Uterus (tissue), 2 donors: ENCODE measurements at regions not wholly inside any gene's neighbourhood (a gene's known extent, or its start where the extent isn't known, plus 50 kb on each side); places are given as distances from the start of the nearest gene placed in this dataset.

Experiments used
- POLR2A ChIP-seq, 2 donors: fragments of 450-650 bp; IDR thresholded peaks; one replicate each; pipeline ENCODE4 v1.6.1; 2016; ENCODE audit warnings: antibody characterized with exemption in 2 of 2, mild to moderate bottlenecking in 1 of 2, moderate library complexity in 1 of 2
- TF ChIP-seq, protein P1 (sequence below), 4 experiments: fragments of 200-600 bp in 2 of 4; fragments of 450-650 bp in 2 of 4; sonication (generic) in 2 of 4; IDR thresholded peaks; one replicate each; pipeline ENCODE4 v1.5.1; 2016 to 2019; ENCODE audit warnings: antibody characterized with exemption in 4 of 4, mild to moderate bottlenecking in 2 of 4, moderate library complexity in 1 of 4

DNA sequence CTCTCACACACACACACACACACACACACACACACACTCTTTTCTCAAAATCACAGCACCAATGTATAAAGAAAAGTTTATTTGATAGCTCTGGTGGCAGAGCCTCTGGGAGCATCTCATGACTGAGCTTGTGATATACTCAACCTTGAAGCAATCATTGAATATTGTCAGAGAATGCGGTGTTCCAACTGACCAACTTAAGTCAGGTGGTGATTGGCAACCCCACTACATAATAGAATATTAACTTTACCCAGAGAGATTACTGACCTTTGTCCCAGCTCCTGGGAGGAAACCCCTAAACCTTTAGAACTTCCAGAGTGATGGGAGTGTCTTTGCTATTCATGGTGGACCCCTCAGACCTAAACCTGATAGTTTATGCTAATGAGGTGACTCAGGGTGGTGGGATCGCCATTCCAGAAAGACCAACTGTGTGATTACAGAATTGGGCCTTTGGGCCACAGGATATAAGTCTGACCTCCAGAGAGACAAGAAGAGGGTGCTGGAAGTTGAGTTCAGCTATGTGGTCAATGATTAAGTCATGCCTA, 143.1 kb downstream of the OTUD1 start:
- TF ChIP-seq, protein P1, sequence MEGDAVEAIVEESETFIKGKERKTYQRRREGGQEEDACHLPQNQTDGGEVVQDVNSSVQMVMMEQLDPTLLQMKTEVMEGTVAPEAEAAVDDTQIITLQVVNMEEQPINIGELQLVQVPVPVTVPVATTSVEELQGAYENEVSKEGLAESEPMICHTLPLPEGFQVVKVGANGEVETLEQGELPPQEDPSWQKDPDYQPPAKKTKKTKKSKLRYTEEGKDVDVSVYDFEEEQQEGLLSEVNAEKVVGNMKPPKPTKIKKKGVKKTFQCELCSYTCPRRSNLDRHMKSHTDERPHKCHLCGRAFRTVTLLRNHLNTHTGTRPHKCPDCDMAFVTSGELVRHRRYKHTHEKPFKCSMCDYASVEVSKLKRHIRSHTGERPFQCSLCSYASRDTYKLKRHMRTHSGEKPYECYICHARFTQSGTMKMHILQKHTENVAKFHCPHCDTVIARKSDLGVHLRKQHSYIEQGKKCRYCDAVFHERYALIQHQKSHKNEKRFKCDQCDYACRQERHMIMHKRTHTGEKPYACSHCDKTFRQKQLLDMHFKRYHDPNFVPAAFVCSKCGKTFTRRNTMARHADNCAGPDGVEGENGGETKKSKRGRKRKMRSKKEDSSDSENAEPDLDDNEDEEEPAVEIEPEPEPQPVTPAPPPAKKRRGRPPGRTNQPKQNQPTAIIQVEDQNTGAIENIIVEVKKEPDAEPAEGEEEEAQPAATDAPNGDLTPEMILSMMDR (IDR thresholded peaks at IDR 0.05): no peak
- no peak for TF ChIP-seq POLR2A (IDR thresholded peaks at IDR 0.05)
